Endothelial cell of umbilical vein (primary cell): ENCODE measurements at regions not wholly inside any gene's neighbourhood (a gene's known extent, or its start where the extent isn't known, plus 50 kb on each side); places are given as distances from the start of the nearest gene placed in this dataset.

Experiments used
- MYC ChIP-seq: IDR thresholded peaks from one replicate; pipeline ENCODE4 v1.6.1; 2011; ENCODE audit warnings: mild to moderate bottlenecking, low read depth, low read length
- POLR2AphosphoS5 ChIP-seq: IDR thresholded peaks from 2 replicates; pipeline ENCODE4 v1.6.1; 2012; ENCODE audit warnings: low read depth, mild to moderate bottlenecking, control low read depth, low read length, moderate library complexity; ENCODE audit not compliant: insufficient read depth
- TF ChIP-seq, protein P1 (sequence below), 2 donors: IDR thresholded peaks; 1 replicate in 1 of 2; 2 replicates in 1 of 2; pipeline ENCODE4 v1.5.1; 2011; ENCODE audit warnings: low read length in 2 of 2, mild to moderate bottlenecking in 2 of 2, moderate library complexity in 2 of 2, control low read depth in 1 of 2, inconsistent platforms in 1 of 2, low read depth in 1 of 2; ENCODE audit not compliant: insufficient read depth in 1 of 2; ENCODE audit errors: extremely low read depth in 1 of 2

DNA sequence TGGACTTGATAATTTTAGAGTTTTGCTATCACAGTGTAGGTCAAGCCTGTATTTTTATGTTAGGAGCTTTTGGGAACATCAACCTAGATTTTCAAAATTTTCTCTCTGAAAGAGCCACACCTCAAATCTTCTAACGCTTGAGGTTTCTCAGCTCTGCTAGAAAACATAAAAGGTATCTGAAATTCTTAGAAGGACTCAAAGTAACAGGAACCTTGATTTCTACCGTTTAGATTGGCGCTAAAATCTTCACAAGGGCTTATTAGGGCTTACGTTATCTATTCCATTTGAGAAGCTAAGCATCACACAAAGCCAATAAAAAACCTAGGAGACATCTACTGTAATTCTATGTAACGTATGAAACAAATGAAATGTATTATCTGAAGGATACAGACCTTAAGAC lies 192.4 kb downstream of the AHR start:
- TF ChIP-seq MYC (no peak), POLR2AphosphoS5 (no peak)
- TF ChIP-seq, protein P1, sequence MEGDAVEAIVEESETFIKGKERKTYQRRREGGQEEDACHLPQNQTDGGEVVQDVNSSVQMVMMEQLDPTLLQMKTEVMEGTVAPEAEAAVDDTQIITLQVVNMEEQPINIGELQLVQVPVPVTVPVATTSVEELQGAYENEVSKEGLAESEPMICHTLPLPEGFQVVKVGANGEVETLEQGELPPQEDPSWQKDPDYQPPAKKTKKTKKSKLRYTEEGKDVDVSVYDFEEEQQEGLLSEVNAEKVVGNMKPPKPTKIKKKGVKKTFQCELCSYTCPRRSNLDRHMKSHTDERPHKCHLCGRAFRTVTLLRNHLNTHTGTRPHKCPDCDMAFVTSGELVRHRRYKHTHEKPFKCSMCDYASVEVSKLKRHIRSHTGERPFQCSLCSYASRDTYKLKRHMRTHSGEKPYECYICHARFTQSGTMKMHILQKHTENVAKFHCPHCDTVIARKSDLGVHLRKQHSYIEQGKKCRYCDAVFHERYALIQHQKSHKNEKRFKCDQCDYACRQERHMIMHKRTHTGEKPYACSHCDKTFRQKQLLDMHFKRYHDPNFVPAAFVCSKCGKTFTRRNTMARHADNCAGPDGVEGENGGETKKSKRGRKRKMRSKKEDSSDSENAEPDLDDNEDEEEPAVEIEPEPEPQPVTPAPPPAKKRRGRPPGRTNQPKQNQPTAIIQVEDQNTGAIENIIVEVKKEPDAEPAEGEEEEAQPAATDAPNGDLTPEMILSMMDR (IDR thresholded peaks at IDR 0.05; ENCODE audit: extremely low read depth in 1 of 2, insufficient read depth in 1 of 2, low read depth in 1 of 2, low read length in 2 of 2): no peak
